SU-DHL-6 (cell line): ENCODE measurements at regions not wholly inside any gene's neighbourhood (a gene's known extent, or its start where the extent isn't known, plus 50 kb on each side); places are given as distances from the start of the nearest gene placed in this dataset.

Experiments
- EZH2phosphoT487 ChIP-seq: fragments of 200-600 bp; sonication (generic), shearing (Covaris generic); conservative IDR thresholded peaks from 2 replicates; pipeline ENCODE4 v1.6.1; 2018; ENCODE audit warnings: mild to moderate bottlenecking, antibody characterized with exemption, low read length, moderate library complexity, mixed read lengths
- TF ChIP-seq, protein P1 (sequence below): fragments of 200-600 bp; sonication (generic); IDR thresholded peaks from one replicate; pipeline ENCODE4 v1.5.1; 2017; ENCODE audit warnings: antibody characterized with exemption, mild to moderate bottlenecking, low read length, moderate library complexity; ENCODE audit not compliant: insufficient read depth, poor library complexity, severe bottlenecking

DNA sequence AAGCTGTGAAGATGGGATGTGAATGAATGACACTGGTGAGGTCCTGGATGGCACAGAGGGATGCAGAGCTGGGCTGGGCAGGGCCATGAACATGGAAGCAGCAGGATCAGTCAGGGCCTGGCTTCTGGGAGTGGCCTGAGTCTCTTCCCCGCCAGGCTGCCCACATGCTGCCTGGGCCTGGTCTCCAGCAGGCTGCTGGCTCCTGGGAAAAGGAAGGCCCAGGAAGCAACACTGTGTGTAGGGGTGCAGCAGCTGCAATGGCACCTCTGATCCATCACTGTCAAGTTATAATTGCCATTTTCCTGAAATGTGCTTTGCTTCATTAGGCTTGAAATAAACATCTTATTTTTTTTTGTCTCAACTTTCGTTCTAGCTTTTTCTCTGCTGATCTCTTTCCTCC is 260.2 kb upstream of the N4BP1 start:
- TF ChIP-seq, protein P1, sequence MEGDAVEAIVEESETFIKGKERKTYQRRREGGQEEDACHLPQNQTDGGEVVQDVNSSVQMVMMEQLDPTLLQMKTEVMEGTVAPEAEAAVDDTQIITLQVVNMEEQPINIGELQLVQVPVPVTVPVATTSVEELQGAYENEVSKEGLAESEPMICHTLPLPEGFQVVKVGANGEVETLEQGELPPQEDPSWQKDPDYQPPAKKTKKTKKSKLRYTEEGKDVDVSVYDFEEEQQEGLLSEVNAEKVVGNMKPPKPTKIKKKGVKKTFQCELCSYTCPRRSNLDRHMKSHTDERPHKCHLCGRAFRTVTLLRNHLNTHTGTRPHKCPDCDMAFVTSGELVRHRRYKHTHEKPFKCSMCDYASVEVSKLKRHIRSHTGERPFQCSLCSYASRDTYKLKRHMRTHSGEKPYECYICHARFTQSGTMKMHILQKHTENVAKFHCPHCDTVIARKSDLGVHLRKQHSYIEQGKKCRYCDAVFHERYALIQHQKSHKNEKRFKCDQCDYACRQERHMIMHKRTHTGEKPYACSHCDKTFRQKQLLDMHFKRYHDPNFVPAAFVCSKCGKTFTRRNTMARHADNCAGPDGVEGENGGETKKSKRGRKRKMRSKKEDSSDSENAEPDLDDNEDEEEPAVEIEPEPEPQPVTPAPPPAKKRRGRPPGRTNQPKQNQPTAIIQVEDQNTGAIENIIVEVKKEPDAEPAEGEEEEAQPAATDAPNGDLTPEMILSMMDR, result no peak
- TF ChIP-seq EZH2phosphoT487, result no peak
